Uterus (tissue), 2 donors: ENCODE measurements at regions not wholly inside any gene's neighbourhood (a gene's known extent, or its start where the extent isn't known, plus 50 kb on each side); places are given as distances from the start of the nearest gene placed in this dataset.

Source experiments
- CTCF ChIP-seq, 4 experiments: fragments of 200-600 bp in 2 of 4; fragments of 450-650 bp in 2 of 4; sonication (generic) in 2 of 4; IDR thresholded peaks; one replicate each; pipeline ENCODE4 v1.5.1; 2016 to 2019; ENCODE audit warnings: antibody characterized with exemption in 4 of 4, mild to moderate bottlenecking in 2 of 4, moderate library complexity in 1 of 4
- POLR2A ChIP-seq, 2 donors: fragments of 450-650 bp; IDR thresholded peaks; one replicate each; pipeline ENCODE4 v1.6.1; 2016; ENCODE audit warnings: antibody characterized with exemption in 2 of 2, mild to moderate bottlenecking in 1 of 2, moderate library complexity in 1 of 2

- no peak for TF ChIP-seq CTCF (IDR thresholded peaks at IDR 0.05)
- no peak for TF ChIP-seq POLR2A (IDR thresholded peaks at IDR 0.05)
Observed at GRCh38 chr9:11204521-11204920, 591.7 kb upstream of the PTPRD start.
